ENCODE measurements at regions not wholly inside any gene's neighbourhood (a gene's known extent, or its start where the extent isn't known, plus 50 kb on each side); places are given as distances from the start of the nearest gene placed in this dataset.

GRCh38 chr17:74031316-74032090 lies 172.0 kb upstream of the RPL38 start:
- DNase-seq (ENCODE audit: extremely low read depth in 1 of 2, low read depth in 1 of 2) = no peak

GRCh38 chr17:74032222-74032621 lies 171.3 kb upstream of the RPL38 start:
- no peak for DNase-seq (ENCODE audit: extremely low read depth in 1 of 2, low read depth in 1 of 2)

DNA sequence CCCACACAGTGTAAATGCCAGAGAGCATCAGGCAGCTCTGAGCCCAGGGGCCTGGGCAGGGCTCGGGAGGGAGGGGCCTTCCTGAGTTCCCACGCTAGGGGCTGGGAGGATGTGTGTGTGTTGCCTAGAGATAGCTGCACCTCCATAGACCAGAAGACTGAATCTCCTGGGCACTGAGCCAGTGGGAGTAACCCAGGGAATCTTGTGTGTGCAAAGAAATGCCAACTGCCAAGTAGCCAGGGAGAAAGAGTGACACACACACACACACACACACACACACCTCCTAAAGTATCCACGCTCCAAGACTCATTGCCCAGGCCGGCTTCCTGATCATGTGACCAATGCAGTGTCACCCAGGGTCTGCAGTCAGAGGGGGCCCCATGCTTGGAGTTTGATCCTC lies 166.2 kb upstream of the RPL38 start:
- no peak for DNase-seq (ENCODE audit: extremely low read depth in 1 of 2, low read depth in 1 of 2)

- DNase-seq (ENCODE audit: extremely low read depth in 1 of 2, low read depth in 1 of 2) = no peak
These were observed 163.2 kb upstream of the RPL38 start for GRCh38 chr17:74040291-74040690.

DNA sequence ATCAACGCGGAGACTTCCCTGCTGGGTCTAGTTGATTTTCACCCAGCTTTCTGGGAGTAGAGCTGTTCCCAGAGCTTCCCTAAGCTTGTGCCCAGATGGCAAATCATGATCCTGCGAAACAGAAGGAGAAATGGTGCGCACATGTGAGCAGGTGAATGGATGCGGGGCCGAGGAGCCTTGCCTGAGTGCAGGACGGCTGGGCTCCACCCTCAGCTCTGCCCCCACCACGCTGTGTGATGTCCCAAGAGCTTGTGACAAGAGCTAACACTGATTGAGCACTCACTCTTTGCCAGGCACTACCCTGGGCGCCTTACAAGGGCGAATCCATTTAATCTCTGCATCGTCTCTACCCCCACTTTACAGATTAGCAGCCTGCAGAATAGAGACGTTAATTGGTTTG lies 162.7 kb upstream of the RPL38 start:
- DNase-seq (ENCODE audit: extremely low read depth in 1 of 2, low read depth in 1 of 2) = no peak

DNA sequence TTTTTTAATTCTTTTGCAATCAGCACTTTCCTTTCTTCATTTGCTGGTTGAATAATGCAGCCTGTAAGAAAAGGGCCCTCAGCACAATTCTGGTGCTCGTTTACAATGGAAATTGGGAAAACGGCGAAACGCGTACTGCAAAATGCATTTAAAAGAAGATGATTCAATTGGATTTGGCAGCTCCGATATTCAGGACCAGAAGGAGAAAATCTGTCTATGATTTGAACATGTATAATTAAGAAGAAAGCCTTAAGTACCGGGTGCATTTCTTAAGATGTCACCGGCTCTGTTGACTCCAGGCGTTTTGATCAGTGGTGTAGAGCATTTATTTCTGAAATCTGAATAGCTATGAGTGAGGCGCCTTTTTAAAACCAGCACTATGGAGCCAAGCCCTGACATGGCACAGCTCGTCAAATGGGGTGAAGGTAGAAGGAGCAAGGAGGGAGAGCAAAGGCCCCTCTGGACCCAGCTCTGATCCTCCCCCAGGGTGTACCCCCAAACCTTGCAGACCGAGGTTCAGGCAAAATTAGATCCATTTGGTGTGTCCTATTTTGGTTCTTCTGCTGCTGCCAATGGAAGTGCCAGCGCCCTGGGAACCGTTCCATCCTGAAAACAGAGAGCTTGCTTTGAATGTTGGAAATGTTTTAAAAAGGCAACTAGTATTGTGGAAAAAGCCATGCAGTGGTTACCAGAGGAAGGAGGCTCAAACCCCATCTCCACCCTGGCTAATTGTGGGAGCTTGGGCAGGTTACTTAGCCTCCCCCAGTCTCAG lies 161.4 kb upstream of the RPL38 start:
- no peak for DNase-seq (ENCODE audit: extremely low read depth in 1 of 2, low read depth in 1 of 2)

DNA sequence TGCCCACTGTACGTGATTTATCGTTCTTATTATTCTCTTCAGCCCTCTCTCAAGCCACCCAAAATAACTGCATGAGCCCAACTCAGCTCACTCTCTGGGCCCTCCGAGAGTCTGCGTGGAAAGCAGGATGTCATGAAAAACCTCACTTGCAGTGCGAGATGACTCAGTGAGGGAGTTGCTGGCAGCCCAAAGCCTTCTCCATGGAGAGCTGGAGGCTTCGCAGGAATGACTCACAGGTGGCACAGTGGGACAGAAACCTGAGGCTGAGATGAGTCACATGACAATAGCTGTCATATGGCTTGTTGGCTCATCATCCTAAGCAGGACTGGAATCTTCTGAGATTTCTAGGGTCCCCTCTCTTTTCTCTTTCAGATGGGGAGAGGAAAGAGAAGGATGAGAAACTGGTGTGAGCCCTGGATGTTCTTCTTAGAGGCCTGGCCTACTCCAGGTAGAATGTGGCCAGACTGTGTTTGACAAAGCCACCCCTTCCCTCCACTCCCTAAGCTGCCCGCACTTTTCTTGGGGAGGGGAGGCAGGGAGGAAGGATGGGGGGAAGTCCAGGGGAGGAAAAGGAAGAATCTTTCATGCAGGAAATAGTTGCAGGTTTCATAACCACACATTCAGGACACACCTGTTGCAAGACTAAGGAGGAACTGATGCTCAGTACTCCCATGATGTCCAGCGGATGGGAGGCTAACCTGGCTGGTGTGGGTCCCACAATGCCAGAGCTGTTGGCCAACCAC lies 160.6 kb upstream of the RPL38 start:
- DNase-seq (ENCODE audit: extremely low read depth in 1 of 2, low read depth in 1 of 2) = peak; percentile 36 to 71

GRCh38 chr17:74043976-74044375 lies 159.5 kb upstream of the RPL38 start:
- no peak for DNase-seq (ENCODE audit: extremely low read depth in 1 of 2, low read depth in 1 of 2)

- DNase-seq (ENCODE audit: extremely low read depth in 1 of 2, low read depth in 1 of 2) = no peak
These were observed 157.7 kb upstream of the RPL38 start for GRCh38 chr17:74045608-74046280.

DNA sequence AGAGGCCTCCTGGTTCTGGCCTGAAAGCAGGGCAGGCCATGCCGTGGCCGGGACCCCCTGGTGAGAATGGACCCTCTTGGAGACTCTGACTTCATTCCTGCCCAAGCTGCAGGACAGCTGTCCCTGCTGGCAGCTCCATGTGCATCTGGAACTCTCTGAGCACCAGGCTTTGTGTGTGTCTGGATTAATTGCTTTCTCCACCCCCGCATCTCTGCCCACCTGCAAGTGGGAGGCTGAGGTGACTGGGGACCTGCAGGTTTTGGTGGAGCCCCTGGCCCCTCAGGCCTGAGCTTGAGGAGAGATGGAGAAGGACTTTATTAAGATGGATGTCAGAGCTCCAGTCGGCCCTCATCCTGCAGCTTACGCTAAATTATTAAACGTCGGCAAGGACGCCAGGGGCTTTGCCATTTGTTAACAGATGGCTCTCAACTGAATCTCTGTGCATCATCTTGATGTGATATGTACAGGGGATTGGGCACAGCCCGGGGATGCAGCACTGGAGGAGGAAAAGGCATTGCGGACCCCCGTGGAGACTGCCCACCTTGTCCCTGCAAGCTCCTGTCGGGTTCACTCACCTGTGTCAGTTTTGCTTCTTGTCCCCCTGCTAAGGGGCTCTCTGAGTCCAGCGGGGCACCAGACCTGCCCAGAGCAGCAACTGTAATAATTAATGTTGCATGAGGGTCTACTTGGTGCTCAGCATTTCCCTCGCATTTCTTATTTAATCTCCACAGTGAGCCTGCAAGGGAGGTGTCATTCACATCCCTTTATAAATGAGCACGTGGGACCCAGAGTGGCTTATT lies 154.1 kb upstream of the RPL38 start:
- no peak for DNase-seq (ENCODE audit: extremely low read depth in 1 of 2, low read depth in 1 of 2)

GRCh38 chr17:74049967-74050458 lies 153.5 kb upstream of the RPL38 start:
- DNase-seq (ENCODE audit: extremely low read depth in 1 of 2, low read depth in 1 of 2) = no peak

GRCh38 chr17:74051348-74051747 lies 152.1 kb upstream of the RPL38 start:
- no peak for DNase-seq (ENCODE audit: extremely low read depth in 1 of 2, low read depth in 1 of 2)

DNA sequence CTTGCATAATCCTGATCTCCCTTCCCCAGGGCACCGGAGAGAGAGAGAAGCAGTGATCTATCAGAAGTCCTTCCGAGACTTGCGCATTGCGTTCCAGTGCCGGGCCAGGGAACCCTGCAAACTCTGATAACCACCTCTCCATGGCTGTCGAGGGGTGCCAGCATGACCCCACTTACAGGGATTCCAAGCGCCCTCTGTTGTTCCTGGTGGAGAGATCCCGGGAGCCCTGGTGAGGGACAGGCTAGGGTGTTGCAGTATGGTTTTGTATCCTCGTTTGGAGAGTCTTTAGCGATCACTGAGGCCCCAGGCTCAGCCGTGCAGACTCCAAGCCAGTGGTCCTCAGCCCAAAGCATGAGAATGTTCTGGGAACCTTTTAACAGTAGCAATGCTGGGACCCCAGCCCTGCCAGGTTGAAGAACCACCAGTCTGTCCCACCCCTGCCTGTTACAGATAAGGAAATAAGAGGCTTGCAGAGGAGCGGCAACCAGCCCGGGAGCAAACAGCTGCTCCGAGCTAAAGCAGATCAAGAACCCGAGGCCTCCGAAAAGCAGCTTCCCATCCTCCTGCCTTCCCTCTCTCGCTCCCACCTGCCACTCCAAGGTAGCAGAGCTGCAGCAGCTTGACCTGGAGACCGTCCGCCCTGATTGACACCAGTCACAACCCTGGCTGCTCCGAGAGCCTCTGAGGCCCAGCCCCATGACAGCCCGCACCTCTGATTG lies 150.3 kb upstream of the RPL38 start:
- DNase-seq (ENCODE audit: extremely low read depth in 1 of 2, low read depth in 1 of 2) = no peak

- DNase-seq (ENCODE audit: extremely low read depth in 1 of 2, low read depth in 1 of 2) = no peak
These were observed 149.8 kb upstream of the RPL38 start for GRCh38 chr17:74053712-74054078.

GRCh38 chr17:74054249-74054648 lies 149.2 kb upstream of the RPL38 start:
- no peak for DNase-seq (ENCODE audit: extremely low read depth in 1 of 2, low read depth in 1 of 2)

DNA sequence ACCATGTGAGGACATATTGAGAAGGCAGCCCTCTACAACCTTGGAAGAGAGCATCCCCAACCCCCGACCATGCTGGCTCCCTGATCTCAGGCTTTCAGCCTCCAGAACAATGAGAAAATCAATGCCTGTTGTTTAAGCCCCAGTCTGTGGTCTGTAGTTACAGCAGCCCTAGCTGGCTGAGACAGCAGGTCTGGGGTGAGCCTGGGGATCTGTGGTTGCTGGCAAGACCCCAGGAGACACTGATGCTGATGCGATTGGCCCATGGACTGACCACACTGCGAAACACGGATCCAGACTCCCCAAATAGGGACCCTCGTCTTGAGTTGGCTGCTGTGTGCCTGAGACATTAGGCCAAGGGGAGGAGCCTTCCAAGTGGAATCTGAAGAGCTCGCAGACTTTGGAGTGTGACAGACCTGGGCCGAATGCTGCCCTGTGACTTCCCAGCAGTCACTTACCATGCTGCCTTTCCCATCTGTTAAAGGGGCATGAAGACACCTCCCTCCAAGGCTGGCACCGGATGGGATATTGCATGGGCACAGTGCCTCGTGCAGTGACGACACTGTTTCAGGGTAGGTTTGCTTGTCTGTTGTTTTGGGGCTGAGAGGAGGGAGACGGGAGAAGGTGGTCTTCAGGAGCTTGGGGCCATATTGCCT lies 147.8 kb upstream of the RPL38 start:
- DNase-seq (ENCODE audit: extremely low read depth in 1 of 2, low read depth in 1 of 2) = no peak

DNA sequence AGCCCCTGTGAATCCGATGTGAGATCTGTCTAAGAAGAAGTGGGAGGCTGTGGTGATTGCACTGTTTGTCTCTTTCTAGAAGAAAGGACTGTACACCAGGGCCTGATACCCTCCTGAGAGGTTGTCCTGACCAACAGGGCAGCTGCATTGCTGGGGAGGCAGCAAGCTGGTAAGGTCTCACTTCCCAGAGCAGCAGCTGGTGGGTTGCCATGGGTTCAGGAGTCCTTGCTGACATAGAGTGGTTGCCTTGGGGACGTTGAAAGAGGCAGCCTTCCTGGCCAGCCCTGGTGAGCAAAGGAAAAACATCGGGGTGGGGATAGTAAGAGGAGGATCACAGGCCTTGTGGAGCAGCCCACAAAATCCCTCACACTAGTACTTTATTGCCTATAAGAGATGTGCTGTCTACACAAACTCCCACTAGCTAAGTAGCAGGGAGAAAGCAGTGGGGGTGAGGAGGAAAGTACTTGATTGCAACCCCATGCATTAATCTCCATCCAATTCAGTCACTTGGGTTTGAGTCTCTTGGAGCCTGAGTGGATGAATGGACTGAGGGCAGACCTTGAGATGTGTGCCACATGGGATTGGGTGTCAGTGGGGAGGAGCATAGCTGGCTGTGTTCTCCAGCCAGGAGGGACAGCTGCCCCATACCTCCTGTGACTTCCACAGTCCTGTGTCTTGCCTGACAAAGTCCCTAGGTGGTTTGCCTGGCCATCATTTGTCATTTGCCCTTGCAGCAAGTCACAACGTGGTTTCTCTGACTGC lies 143.8 kb upstream of the RPL38 start:
- DNase-seq (ENCODE audit: extremely low read depth in 1 of 2, low read depth in 1 of 2) = no peak

GRCh38 chr17:74061758-74062157 lies 141.7 kb upstream of the RPL38 start:
- no peak for DNase-seq (ENCODE audit: extremely low read depth in 1 of 2, low read depth in 1 of 2)
